H1 (cell line): ENCODE measurements at regions not wholly inside any gene's neighbourhood (a gene's known extent, or its start where the extent isn't known, plus 50 kb on each side); places are given as distances from the start of the nearest gene placed in this dataset.

Source experiments
- EP300 ChIP-seq, 2 experiments: IDR thresholded peaks; 1 replicate in 1 of 2; 2 replicates in 1 of 2; pipeline ENCODE4 v1.6.1; 2011 to 2012; ENCODE audit warnings: low read depth in 2 of 2, low read length in 2 of 2, mild to moderate bottlenecking in 2 of 2, borderline replicate concordance in 1 of 2, inconsistent platforms in 1 of 2, moderate library complexity in 1 of 2
- TF ChIP-seq, protein P1 (sequence below): IDR thresholded peaks from 2 replicates; pipeline ENCODE4 v1.6.1; 2012; ENCODE audit warnings: low read length, inconsistent platforms

DNA sequence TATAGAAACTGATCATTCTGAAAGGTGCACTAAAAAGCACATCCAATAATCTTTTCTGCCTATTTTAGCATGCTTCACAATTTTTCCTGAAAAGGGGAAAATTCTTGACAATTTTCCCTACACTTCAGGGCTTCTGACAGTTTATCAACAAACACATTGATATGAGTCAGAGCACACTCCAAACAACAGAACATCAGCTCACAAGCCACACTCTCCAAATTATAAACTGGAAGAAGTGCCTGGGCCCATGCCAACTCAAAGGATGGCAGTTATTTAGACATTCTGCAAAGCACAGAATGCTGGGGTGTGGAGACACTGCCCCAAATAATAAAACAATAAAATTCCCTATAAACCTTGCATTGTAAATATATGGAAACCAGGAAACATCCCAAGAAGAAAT lies 90.8 kb downstream of the ELAPOR2 start (continued):
- TF ChIP-seq, protein P1, sequence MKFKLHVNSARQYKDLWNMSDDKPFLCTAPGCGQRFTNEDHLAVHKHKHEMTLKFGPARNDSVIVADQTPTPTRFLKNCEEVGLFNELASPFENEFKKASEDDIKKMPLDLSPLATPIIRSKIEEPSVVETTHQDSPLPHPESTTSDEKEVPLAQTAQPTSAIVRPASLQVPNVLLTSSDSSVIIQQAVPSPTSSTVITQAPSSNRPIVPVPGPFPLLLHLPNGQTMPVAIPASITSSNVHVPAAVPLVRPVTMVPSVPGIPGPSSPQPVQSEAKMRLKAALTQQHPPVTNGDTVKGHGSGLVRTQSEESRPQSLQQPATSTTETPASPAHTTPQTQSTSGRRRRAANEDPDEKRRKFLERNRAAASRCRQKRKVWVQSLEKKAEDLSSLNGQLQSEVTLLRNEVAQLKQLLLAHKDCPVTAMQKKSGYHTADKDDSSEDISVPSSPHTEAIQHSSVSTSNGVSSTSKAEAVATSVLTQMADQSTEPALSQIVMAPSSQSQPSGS = no peak
- no peak for TF ChIP-seq EP300 (IDR thresholded peaks at IDR 0.05; ENCODE audit: borderline replicate concordance in 1 of 2, low read depth in 2 of 2, low read length in 2 of 2)
